ENCODE measurements at regions not wholly inside any gene's neighbourhood (a gene's known extent, or its start where the extent isn't known, plus 50 kb on each side); places are given as distances from the start of the nearest gene placed in this dataset.

- H3K4me3 ChIP-seq (ENCODE audit: low read depth, low read length) = no peak overlapping the region
These were observed 50.3 kb downstream of the UTRN start for GRCh38 chr6:144335311-144335861.

GRCh38 chr6:144335914-144336313, 50.8 kb downstream of the UTRN start:
- no peak overlapping the region for H3K4me3 ChIP-seq (ENCODE audit: low read depth, low read length)

DNA sequence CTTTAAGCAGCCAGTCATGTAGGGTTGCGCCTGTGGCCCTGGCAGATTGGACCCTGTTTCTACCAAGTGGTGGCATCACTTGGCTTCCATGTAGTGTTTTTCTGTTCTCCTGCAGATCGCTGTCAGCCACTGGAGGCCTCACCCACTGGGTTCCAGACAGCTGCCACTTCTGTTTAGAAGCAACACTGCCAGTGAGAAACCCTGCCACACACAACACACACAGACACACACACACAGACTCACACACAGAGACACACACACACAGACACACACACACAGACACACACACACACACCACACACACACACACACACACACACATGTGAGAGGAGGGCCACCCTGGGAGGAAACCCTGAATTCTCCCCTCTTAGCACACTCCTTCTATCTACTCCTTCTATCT, 51.8 kb downstream of the UTRN start:
- no peak overlapping the region for H3K4me3 ChIP-seq (ENCODE audit: low read depth, low read length)

- no peak overlapping the region for H3K4me3 ChIP-seq (ENCODE audit: low read depth, low read length)
These were observed 53.3 kb downstream of the UTRN start for GRCh38 chr6:144338474-144338873.

DNA sequence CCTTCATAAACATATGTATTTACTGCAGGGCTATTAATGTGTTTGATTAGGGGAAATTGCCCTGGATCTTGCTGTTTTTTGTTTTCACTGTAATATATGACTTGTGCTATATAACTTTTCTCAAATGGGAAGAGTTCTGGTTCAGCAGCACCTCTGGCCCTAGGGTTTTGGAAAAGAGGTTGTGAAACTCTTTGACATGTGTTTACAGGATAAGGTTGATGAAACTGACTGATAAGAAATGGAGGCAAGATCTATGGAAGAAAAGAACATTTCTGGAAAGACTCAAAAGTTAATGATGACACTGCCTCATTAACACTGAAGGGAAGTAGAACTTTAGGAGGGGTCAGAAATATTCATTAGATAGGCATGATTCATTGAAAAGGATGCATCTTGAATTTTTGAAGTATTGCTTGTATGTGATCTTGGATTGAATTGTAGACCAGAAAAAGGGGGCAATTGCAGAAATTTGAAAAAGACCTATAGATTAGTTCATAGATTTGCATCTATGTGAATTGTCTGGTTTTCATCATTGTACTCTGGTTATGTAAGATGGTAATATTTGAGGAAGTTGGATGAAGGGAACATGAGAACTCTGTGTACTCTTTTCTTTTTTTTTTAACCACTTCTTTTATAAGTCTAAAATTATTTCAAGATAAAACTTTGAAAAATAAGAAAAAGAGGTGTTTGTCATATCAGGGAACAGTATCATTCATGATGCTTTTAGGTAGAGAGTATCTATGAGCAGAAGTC, 54.0 kb downstream of the UTRN start:
- no peak overlapping the region for H3K4me3 ChIP-seq (ENCODE audit: low read depth, low read length)

DNA sequence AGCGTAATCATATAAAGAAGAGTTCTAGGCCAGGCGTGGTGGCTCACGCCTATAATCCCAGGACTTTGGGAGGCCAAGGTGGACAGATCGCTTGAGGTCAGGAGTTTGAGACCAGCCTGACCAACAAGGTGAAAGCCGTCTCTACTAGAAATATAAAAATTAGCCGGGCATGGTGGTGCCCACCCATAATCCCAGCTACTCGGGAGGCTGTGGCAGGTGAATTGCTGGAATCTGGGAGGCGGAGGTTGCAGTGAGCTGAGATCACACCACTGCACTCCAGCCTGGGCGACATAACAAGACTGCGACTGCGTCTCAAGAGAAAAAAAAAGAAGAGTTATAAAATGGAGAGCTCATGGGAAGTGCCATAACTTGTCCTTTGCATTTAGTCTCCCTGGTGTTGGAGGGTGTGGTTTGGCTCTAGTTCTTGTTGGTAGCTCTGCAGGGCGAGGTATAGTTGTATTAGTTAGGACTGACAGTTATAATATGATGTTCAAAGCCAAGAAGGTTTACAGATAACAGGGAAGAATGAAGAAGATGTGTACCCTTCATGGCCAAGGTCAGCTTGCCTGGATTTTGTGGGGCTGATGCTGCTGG, 54.8 kb downstream of the UTRN start:
- no peak overlapping the region for H3K4me3 ChIP-seq (ENCODE audit: low read depth, low read length)

- H3K4me3 ChIP-seq (ENCODE audit: low read depth, low read length) = no peak overlapping the region
These were observed 55.6 kb downstream of the UTRN start for GRCh38 chr6:144340541-144341371.

DNA sequence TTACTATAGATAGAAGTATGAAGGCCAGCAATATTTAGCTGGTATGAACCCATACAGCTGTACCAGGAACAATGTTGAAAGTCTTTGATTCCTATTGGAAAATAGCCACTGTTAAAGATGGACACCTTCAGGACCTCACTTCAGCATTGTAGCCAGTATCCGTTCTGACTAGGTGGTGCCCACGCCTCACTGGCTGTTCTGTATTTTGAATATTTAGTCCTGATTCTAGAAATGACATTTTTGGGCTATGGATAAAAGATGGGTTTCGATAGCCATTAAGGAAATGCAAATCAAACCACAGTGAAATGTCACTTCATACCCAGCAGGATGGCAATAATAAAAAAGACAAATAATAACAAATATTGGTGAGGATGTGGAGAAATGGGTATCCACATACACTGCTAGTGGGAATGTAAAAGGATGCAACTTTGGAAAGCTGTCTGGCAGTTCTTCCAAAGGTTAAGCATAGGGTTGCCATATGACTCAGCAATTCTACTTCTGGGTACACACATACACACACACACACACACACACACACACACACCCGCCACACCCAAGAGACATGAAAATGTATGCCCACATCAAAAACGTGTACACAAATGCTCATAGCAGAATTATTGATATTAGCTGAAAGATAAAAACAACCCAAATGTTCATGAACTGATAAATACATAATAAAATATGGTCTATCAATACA, 56.8 kb downstream of the UTRN start:
- no peak overlapping the region for H3K4me3 ChIP-seq (ENCODE audit: low read depth, low read length)

- no peak overlapping the region for H3K4me3 ChIP-seq (ENCODE audit: low read depth, low read length)
These were observed 58.7 kb downstream of the UTRN start for GRCh38 chr6:144343701-144344428.

DNA sequence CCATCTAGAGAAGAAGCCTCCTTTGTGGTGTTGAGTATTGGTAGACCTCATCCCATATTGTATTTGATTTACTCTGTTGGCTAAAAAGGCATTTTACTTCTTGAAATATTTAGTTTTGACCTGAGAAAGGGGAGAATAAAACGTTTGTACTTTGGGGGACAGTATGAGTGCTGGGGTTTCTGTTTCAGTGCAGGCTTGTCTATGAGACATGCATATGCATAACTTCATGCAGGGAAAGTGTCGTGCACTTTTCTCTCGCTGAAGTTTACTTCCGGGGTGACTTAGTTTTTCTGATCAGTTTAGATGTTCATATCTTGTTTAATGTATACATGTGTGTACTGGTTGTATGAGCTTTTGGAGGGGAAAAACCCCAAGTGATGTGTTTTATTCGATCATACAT, 59.5 kb downstream of the UTRN start:
- no peak overlapping the region for H3K4me3 ChIP-seq (ENCODE audit: low read depth, low read length)

- H3K4me3 ChIP-seq (ENCODE audit: low read depth, low read length) = no peak overlapping the region
These were observed 60.3 kb downstream of the UTRN start for GRCh38 chr6:144345451-144345850.

DNA sequence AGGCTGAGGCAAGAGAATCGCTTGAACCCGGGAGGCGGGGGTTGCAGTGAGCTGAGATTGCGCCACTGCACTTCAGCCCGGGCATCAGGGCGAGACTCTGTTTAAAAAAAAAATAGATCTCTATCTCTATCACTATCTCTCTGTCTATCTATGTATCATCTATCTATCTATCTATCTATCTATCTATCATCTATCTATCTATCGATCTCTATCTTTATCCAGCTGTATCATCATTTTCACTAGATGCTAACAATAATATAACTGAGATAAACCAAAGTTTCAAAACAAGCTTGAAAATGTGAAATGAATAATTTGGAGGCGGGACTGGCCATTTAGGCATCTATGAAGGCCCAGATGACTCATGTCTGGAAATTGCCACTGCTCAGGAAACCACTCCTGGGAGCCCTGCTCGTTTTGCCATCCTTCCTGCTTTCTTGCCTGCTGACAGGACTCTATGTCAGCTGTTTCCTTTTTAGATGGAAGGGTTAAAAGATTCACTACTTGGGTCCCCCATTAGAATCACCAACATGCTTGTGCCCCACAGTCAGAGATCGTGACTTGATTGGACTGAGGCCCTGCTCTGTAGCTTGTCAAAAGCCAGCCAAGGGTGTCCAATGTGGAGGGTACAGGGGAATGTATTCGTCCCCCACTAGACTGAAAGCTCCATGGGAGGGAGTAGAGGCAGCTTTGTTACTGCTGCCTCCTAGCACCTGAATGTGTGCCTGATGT, 61.7 kb downstream of the UTRN start:
- H3K4me3 ChIP-seq (ENCODE audit: low read depth, low read length) = no peak overlapping the region

DNA sequence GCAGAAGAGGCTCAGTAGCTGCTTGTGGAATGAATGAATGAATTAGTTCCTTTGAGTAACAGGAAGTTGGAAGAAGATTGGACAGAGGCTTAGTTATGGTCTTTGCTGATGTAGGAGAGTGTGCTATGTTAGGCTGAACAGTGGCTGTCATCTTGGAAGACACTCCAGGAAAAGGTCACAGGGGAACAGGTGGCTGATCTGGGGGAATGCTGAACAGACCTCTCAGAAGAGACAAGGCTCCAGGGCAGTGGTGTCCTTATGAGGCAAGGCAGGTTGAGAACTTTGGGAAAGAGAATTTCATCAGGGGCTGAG, 62.3 kb downstream of the UTRN start:
- H3K4me3 ChIP-seq (ENCODE audit: low read depth, low read length) = no peak overlapping the region

DNA sequence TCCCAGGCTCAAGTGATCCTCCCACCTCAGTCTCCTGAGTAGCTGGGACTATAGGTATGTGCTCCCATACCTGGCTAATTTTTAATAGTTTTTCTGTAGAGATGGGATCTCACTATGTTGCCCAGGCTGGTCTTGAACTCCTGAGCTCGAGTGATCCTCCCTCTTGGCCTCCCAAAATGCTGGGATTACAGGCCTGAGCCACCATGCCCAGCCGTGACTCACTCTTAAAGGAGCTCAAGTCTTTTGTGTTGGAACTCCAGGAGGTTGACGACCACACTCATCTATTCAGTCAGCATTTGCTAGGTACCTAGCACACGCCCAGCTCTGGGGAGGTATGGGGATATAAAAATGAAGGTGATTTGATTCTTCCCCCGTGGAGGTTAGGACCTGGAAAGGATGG, 62.8 kb downstream of the UTRN start:
- H3K4me3 ChIP-seq (ENCODE audit: low read depth, low read length) = no peak overlapping the region

DNA sequence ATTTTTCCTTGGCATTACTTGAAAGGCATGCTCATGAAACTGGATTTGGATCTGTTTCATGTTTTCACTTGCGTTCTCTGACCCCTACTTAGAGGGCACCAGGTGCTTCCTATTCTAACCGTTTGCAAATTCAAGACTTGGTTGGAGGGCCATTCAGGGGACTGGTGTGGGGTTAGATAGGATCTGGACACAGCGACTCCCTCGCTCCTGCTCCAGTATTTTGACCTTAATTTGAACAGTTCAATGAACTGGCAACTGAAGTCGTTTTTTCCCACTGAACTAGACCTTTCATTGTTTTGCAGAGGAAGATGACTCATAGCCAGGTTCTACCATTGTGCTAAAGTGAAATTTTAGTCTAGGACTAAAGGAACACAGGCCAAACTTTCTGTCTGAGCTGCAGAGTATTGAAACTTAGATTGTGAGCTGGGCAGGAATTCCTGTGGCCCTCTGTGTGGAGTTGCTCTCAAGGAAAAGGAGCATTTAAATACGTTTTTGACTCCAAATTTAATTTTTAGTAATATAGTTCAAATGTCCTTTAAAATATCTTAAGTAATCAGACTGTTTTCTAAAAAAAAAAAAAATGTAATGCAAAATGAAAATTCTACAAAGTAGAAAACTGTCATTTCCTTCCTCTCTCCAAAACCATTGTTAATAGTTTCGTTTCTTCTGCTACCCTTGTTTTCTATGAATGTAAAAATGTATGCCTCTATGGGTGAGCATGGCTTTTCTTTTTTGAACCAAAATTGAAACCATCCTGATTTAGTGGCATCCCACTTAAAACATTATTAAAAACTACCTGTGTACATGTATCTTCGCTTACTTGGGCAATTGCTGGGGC, 64.8 kb downstream of the UTRN start:
- H3K4me3 ChIP-seq (ENCODE audit: low read depth, low read length) = no peak overlapping the region

- no peak overlapping the region for H3K4me3 ChIP-seq (ENCODE audit: low read depth, low read length)
These were observed 65.4 kb downstream of the UTRN start for GRCh38 chr6:144350528-144350880.

DNA sequence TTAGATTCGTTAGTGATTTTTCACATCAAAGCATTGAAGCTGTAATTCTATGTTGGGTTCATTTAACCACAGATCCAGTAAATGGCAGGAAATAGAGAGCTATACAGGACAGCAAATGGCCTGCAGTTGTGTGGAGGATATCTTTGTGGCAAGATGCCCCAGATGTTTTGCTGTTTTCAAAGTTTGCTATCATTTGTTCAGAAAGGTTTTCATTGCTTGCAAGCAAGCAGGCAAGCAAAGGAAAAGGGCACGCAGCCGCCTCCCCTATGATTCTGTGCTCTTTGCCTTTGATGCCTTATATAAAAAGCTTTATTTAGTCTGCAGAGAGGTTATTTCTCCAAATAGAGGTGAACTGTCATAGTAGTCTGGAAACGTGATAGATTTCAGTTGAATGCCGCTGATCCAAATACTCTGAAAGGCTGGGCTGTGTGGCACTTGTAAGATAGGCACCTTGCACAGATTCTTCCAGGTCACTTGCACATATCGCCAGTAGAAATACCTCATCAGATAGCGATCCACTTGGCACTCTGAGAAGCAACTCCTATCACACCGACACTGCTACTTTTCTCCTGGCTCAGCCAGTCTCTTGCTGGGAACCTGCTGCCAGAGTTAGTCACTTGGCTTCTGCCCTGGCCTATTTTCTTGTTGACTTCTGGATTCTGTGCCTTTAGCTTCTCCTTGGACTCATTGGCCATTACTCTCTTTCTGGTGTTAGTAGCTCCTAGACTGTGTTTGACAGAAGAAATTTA, 66.4 kb downstream of the UTRN start:
- no peak overlapping the region for H3K4me3 ChIP-seq (ENCODE audit: low read depth, low read length)

GRCh38 chr6:144352331-144352730, 67.2 kb downstream of the UTRN start:
- no peak overlapping the region for H3K4me3 ChIP-seq (ENCODE audit: low read depth, low read length)
